ENCODE measurements at regions not wholly inside any gene's neighbourhood (a gene's known extent, or its start where the extent isn't known, plus 50 kb on each side); places are given as distances from the start of the nearest gene placed in this dataset.

- no peak for TF ChIP-seq CTCF (IDR thresholded peaks at IDR 0.05; ENCODE audit: control extremely low read depth, extremely low read depth)
- ATAC-seq (ENCODE audit: insufficient read depth, low FRiP score) (no peak), DNase-seq (no peak)
- Histone ChIP-seq H3K27ac (ENCODE audit: low read depth in 1 of 2, low read length in 1 of 2) (no peak overlapping the region), H3K4me1 (ENCODE audit: control insufficient read depth in 5 of 5, insufficient read depth in 5 of 5, low read length in 5 of 5) (peaks cover 0 to 44% (median 9%) of the 10 kb centered on the region in 5 donors), H3K4me3 (no peak overlapping the region), H3K36me3 (ENCODE audit: control insufficient read depth in 4 of 4, insufficient read depth in 4 of 4, low read length in 4 of 4) (no peaks in the 10 kb centered on the region), H3K9ac (ENCODE audit: insufficient read depth in 1 of 2, low read length in 2 of 2) (no peak overlapping the region), H3K9me3 (ENCODE audit: control insufficient read depth in 4 of 4, insufficient read depth in 3 of 4, low read length in 3 of 4) (no peaks in the 10 kb centered on the region), H3K27me3 (ENCODE audit: control insufficient read depth in 3 of 3, insufficient read depth in 3 of 3, low read length in 2 of 3) (no peaks in the 10 kb centered on the region)
- 75 to 82% methylated on average over 8 of the region's 8 CpGs for WGBS, 2 donors
Observed at GRCh38 chr2:122011493-122012270, 256.2 kb downstream of the TSN start.

GRCh38 chr2:122018736-122019135 lies 263.3 kb downstream of the TSN start:
- H3K4me1 ChIP-seq (ENCODE audit: control insufficient read depth in 5 of 5, insufficient read depth in 5 of 5, low read length in 5 of 5), result peaks cover 0 to 25% (median 6%) of the 10 kb centered on the region in 5 donors
- DNase-seq, result no peak
- H3K9me3 ChIP-seq (ENCODE audit: control insufficient read depth in 4 of 4, insufficient read depth in 3 of 4, low read length in 3 of 4), result peaks cover 0 to 2% (median 0%) of the 10 kb centered on the region in 4 donors
- no peak for ATAC-seq (ENCODE audit: insufficient read depth, low FRiP score)
- no peak for TF ChIP-seq CTCF (IDR thresholded peaks at IDR 0.05; ENCODE audit: control extremely low read depth, extremely low read depth)
- no peaks in the 10 kb centered on the region for H3K36me3 ChIP-seq (ENCODE audit: control insufficient read depth in 4 of 4, insufficient read depth in 4 of 4, low read length in 4 of 4)
- no peak overlapping the region for H3K9ac ChIP-seq (ENCODE audit: insufficient read depth in 1 of 2, low read length in 2 of 2)
- H3K27ac ChIP-seq (ENCODE audit: low read depth in 1 of 2, low read length in 1 of 2), result no peak overlapping the region
- no peaks in the 10 kb centered on the region for H3K27me3 ChIP-seq (ENCODE audit: control insufficient read depth in 3 of 3, insufficient read depth in 3 of 3, low read length in 2 of 3)
- no peak overlapping the region for H3K4me3 ChIP-seq
- WGBS, 2 donors, result 89 to 96% methylated on average over 7 of the region's 7 CpGs

- DNase-seq (peak in 2 of 3 donors; percentile 33 to 64), ATAC-seq (ENCODE audit: insufficient read depth, low FRiP score) (no peak)
- Histone ChIP-seq H3K36me3 (ENCODE audit: control insufficient read depth in 4 of 4, insufficient read depth in 4 of 4, low read length in 4 of 4) (no peaks in the 10 kb centered on the region), H3K9ac (ENCODE audit: insufficient read depth in 1 of 2, low read length in 2 of 2) (no peak overlapping the region), H3K4me3 (no peak overlapping the region), H3K9me3 (ENCODE audit: control insufficient read depth in 4 of 4, insufficient read depth in 3 of 4, low read length in 3 of 4) (peaks cover 0 to 2% (median 0%) of the 10 kb centered on the region in 4 donors), H3K27ac (ENCODE audit: low read depth in 1 of 2, low read length in 1 of 2) (no peak overlapping the region), H3K4me1 (ENCODE audit: control insufficient read depth in 5 of 5, insufficient read depth in 5 of 5, low read length in 5 of 5) (peaks cover 0 to 29% (median 6%) of the 10 kb centered on the region in 5 donors), H3K27me3 (ENCODE audit: control insufficient read depth in 3 of 3, insufficient read depth in 3 of 3, low read length in 2 of 3) (no peaks in the 10 kb centered on the region)
- TF ChIP-seq CTCF (IDR thresholded peaks at IDR 0.05; ENCODE audit: control extremely low read depth, extremely low read depth), result no peak
- 3 to 5% methylated on average over 7 of the region's 7 CpGs for WGBS, 2 donors
Observed at GRCh38 chr2:122019724-122020123, 264.3 kb downstream of the TSN start.
